SU-DHL-6 (cell line): ENCODE measurements at regions not wholly inside any gene's neighbourhood (a gene's known extent, or its start where the extent isn't known, plus 50 kb on each side); places are given as distances from the start of the nearest gene placed in this dataset.

ENCODE experiments used
- H2AFZ ChIP-seq: fragments of 200-600 bp; sonication (generic); 2 replicates; pipeline ENCODE4 v1.6.1; 2014; ENCODE audit warnings: low read depth, mild to moderate bottlenecking, moderate library complexity, mixed read lengths, antibody characterized with exemption, low read length; ENCODE audit not compliant: severe bottlenecking
- H3F3A ChIP-seq: fragments of 200-600 bp; shearing (Covaris generic); 2 replicates; pipeline ENCODE4 v1.6.0; 2016; ENCODE audit warnings: antibody characterized with exemption, mild to moderate bottlenecking; ENCODE audit not compliant: insufficient read depth
- H3K27ac ChIP-seq: fragments of 200-600 bp; sonication (generic); 2 replicates; pipeline ENCODE4 v1.5.1; 2016; ENCODE audit warnings: low read depth, mild to moderate bottlenecking, low read length, moderate library complexity, mixed read lengths
- H3K27me3 ChIP-seq: fragments of 200-600 bp; sonication (generic), shearing (Covaris generic); 2 replicates; pipeline ENCODE4 v1.6.0; 2014; ENCODE audit warnings: mild to moderate bottlenecking, low read length
- H3K36me3 ChIP-seq: fragments of 200-600 bp; sonication (generic); 2 replicates; pipeline ENCODE4 v1.6.1; 2014; ENCODE audit warnings: mild to moderate bottlenecking, low read length, mixed read lengths
- H3K4me2 ChIP-seq: fragments of 300-600, 200-600 bp; shearing (Covaris generic), sonication (generic); 2 replicates; pipeline ENCODE4 v1.6.0; 2014; ENCODE audit warnings: low read length, low read depth, mild to moderate bottlenecking; ENCODE audit not compliant: poor library complexity, severe bottlenecking
- H3K4me3 ChIP-seq: fragments of 200-600 bp; sonication (generic); 2 replicates; pipeline ENCODE4 v1.5.1; 2014; ENCODE audit warnings: antibody characterized with exemption, low read length, mild to moderate bottlenecking, mixed read lengths; ENCODE audit not compliant: insufficient read depth, poor library complexity, severe bottlenecking
- H3K79me2 ChIP-seq: fragments of 200-600 bp; sonication (generic); 2 replicates; pipeline ENCODE4 v1.6.1; 2014; ENCODE audit warnings: mild to moderate bottlenecking, low read length, moderate library complexity; ENCODE audit not compliant: insufficient read depth
- H3K9ac ChIP-seq: fragments of 200-600 bp; sonication (generic); 2 replicates; pipeline ENCODE4 v1.7.0; 2014; ENCODE audit warnings: mild to moderate bottlenecking, low read length
- H3K9me2 ChIP-seq: fragments of 200-600 bp; sonication (generic); replicated peaks from 2 replicates; pipeline ENCODE4 v1.6.1; 2014; ENCODE audit warnings: low read length; ENCODE audit not compliant: insufficient read depth
- H3K9me3 ChIP-seq: fragments of 200-600 bp; sonication (generic); 2 replicates; pipeline ENCODE4 v1.6.1; 2014; ENCODE audit warnings: low read length, mixed read lengths; ENCODE audit not compliant: insufficient read depth
- H4K20me1 ChIP-seq: fragments of 200-600 bp; sonication (generic); 2 replicates; pipeline ENCODE4 v1.6.1; 2014; ENCODE audit warnings: low read depth, mild to moderate bottlenecking, antibody characterized with exemption, low read length, moderate library complexity, mixed read lengths
- CTCF ChIP-seq: fragments of 200-600 bp; sonication (generic); IDR thresholded peaks from one replicate; pipeline ENCODE4 v1.5.1; 2017; ENCODE audit warnings: antibody characterized with exemption, mild to moderate bottlenecking, low read length, moderate library complexity; ENCODE audit not compliant: insufficient read depth, poor library complexity, severe bottlenecking
- EZH2phosphoT487 ChIP-seq: fragments of 200-600 bp; sonication (generic), shearing (Covaris generic); conservative IDR thresholded peaks from 2 replicates; pipeline ENCODE4 v1.6.1; 2018; ENCODE audit warnings: mild to moderate bottlenecking, antibody characterized with exemption, low read length, moderate library complexity, mixed read lengths

- no peaks in the 10 kb centered on the region for H3K36me3 ChIP-seq
- no peaks in the 10 kb centered on the region for H3K27me3 ChIP-seq
- no peaks in the 10 kb centered on the region for H3K79me2 ChIP-seq
- H3K9ac ChIP-seq = no peak overlapping the region
- no peak for TF ChIP-seq EZH2phosphoT487
- TF ChIP-seq CTCF = no peak
- no peaks in the 10 kb centered on the region for H4K20me1 ChIP-seq
- H2AFZ ChIP-seq = no peak overlapping the region
- H3K27ac ChIP-seq = no peak overlapping the region
- no peaks in the 10 kb centered on the region for H3K9me3 ChIP-seq
- H3K4me2 ChIP-seq = no peak overlapping the region
- no peaks in the 10 kb centered on the region for H3K9me2 ChIP-seq
- no peak overlapping the region for H3K4me3 ChIP-seq
- H3F3A ChIP-seq = no peaks in the 10 kb centered on the region
Observed at GRCh38 chrX:16014171-16014570, 109.2 kb upstream of the GRPR start.

- Histone ChIP-seq H4K20me1 (no peaks in the 10 kb centered on the region), H3K27me3 (no peaks in the 10 kb centered on the region), H3K27ac (no peak overlapping the region), H3K4me3 (no peak overlapping the region), H3K36me3 (no peaks in the 10 kb centered on the region), H3K79me2 (no peaks in the 10 kb centered on the region), H2AFZ (no peak overlapping the region), H3K9ac (no peak overlapping the region), H3K9me2 (no peaks in the 10 kb centered on the region), H3F3A (no peaks in the 10 kb centered on the region), H3K9me3 (no peaks in the 10 kb centered on the region), H3K4me2 (no peak overlapping the region)
- no peak for TF ChIP-seq EZH2phosphoT487
Observed at GRCh38 chrX:16012250-16012649, 111.1 kb upstream of the GRPR start.

GRCh38 chrX:16005917-16006316 is 117.4 kb upstream of the GRPR start:
- Histone ChIP-seq H3K27ac (no peak overlapping the region), H3K9me2 (no peaks in the 10 kb centered on the region), H3K79me2 (no peaks in the 10 kb centered on the region), H3K9me3 (no peaks in the 10 kb centered on the region), H3F3A (no peaks in the 10 kb centered on the region), H2AFZ (no peak overlapping the region), H3K36me3 (no peaks in the 10 kb centered on the region), H3K4me3 (no peak overlapping the region), H3K27me3 (no peaks in the 10 kb centered on the region), H4K20me1 (no peaks in the 10 kb centered on the region), H3K4me2 (no peak overlapping the region), H3K9ac (no peak overlapping the region)
- no peak for TF ChIP-seq CTCF
- no peak for TF ChIP-seq EZH2phosphoT487

GRCh38 chrX:16002185-16002584 is 121.2 kb upstream of the GRPR start:
- Histone ChIP-seq H2AFZ (no peak overlapping the region), H3K9me2 (no peaks in the 10 kb centered on the region), H3K27me3 (no peaks in the 10 kb centered on the region), H3K36me3 (no peaks in the 10 kb centered on the region), H3K79me2 (no peaks in the 10 kb centered on the region), H3K9me3 (no peaks in the 10 kb centered on the region), H3F3A (no peaks in the 10 kb centered on the region), H3K27ac (no peak overlapping the region), H4K20me1 (no peaks in the 10 kb centered on the region), H3K4me3 (no peak overlapping the region), H3K4me2 (no peak overlapping the region), H3K9ac (no peak overlapping the region)
- TF ChIP-seq CTCF = no peak
- no peak for TF ChIP-seq EZH2phosphoT487
